GM18907 (cell line): ENCODE measurements at regions not wholly inside any gene's neighbourhood (a gene's known extent, or its start where the extent isn't known, plus 50 kb on each side); places are given as distances from the start of the nearest gene placed in this dataset.

Experiments used
- ATAC-seq: cut with Tn5 transposase; IDR thresholded peaks from one replicate; pipeline ENCODE4 v1.9.1; 2021; ENCODE audit warnings: mild to moderate bottlenecking, moderate library complexity; ENCODE audit not compliant: unreplicated experiment

- ATAC-seq, result no peak
Measured at GRCh38 chr4:1485280-1485679, 79.0 kb upstream of the NKX1-1 start.

GRCh38 chr4:1480720-1481119 is 74.5 kb upstream of the NKX1-1 start:
- no peak for ATAC-seq

GRCh38 chr4:1479454-1479853 is 73.2 kb upstream of the NKX1-1 start:
- ATAC-seq, result no peak

GRCh38 chr4:1478766-1479355 is 72.6 kb upstream of the NKX1-1 start:
- ATAC-seq, result no peak

- ATAC-seq, result no peak
Measured at GRCh38 chr4:1477045-1477840, 71.0 kb upstream of the NKX1-1 start.

GRCh38 chr4:1476140-1476513 is 69.9 kb upstream of the NKX1-1 start:
- no peak for ATAC-seq

- no peak for ATAC-seq
Measured at GRCh38 chr4:1475277-1476139, 69.3 kb upstream of the NKX1-1 start.

- no peak for ATAC-seq
Measured at GRCh38 chr4:1474126-1475090, 68.2 kb upstream of the NKX1-1 start.

- ATAC-seq, result no peak
Measured at GRCh38 chr4:1473718-1474117, 67.5 kb upstream of the NKX1-1 start.

GRCh38 chr4:1472911-1473518 is 66.8 kb upstream of the NKX1-1 start:
- ATAC-seq, result no peak

GRCh38 chr4:1472148-1472797 is 66.0 kb upstream of the NKX1-1 start:
- no peak for ATAC-seq

GRCh38 chr4:1471443-1472147 is 65.4 kb upstream of the NKX1-1 start:
- no peak for ATAC-seq

GRCh38 chr4:1470816-1471442 is 64.7 kb upstream of the NKX1-1 start:
- ATAC-seq, result no peak

GRCh38 chr4:1470393-1470670 is 64.1 kb upstream of the NKX1-1 start:
- no peak for ATAC-seq

GRCh38 chr4:1469607-1470392 is 63.6 kb upstream of the NKX1-1 start:
- ATAC-seq, result no peak

GRCh38 chr4:1469043-1469442 is 62.8 kb upstream of the NKX1-1 start:
- ATAC-seq, result no peak

- ATAC-seq, result no peak
Measured at GRCh38 chr4:1467581-1468458, 61.6 kb upstream of the NKX1-1 start.
